H1 (cell line): ENCODE measurements at regions not wholly inside any gene's neighbourhood (a gene's known extent, or its start where the extent isn't known, plus 50 kb on each side); places are given as distances from the start of the nearest gene placed in this dataset.

Experiments used
- CTCF ChIA-PET: fragments of 300-600 bp; sonication (Branson Sonifier 250); formaldehyde crosslinking; loops from one replicate; lab custom pipeline; 2021; ENCODE audit not compliant: partially characterized antibody; lab: Charles Lee
- POLR2A ChIA-PET: fragments of 300-600 bp; sonication (Branson Sonifier 250); formaldehyde crosslinking; loops from one replicate; lab custom pipeline; 2021; ENCODE audit warnings: inconsistent platforms; ENCODE audit not compliant: partially characterized antibody; lab: Charles Lee
- DNase-seq, 2 experiments: peaks; one replicate each; pipeline versions ENCODE4 v3.0.0 to v3.0.0-alpha.2; 2010 to 2022; ENCODE audit warnings: low spot score in 2 of 2, low read depth in 1 of 2, mixed read lengths in 1 of 2
- FAIRE-seq: peaks from 2 replicates; lab custom pipeline; 2011; peaks lifted over from hg19 to GRCh38; lab: Jason Lieb, UNC
- H2AFZ ChIP-seq: 2 replicates; pipeline ENCODE4 v1.8.1; 2012; ENCODE audit warnings: low read length, inconsistent platforms
- H2AK5ac ChIP-seq: 2 replicates; pipeline ENCODE4 v1.6.1; 2013; ENCODE audit warnings: low read depth, low read length
- H2BK120ac ChIP-seq: replicated peaks from 2 replicates; pipeline ENCODE3; 2013; ENCODE audit warnings: low read depth, low read length, inconsistent platforms
- H2BK12ac ChIP-seq: 2 replicates; pipeline ENCODE4 v1.6.1; 2013; ENCODE audit warnings: low read depth, low read length
- H2BK15ac ChIP-seq: 2 replicates; pipeline ENCODE4 v1.6.1; 2013; ENCODE audit warnings: low read length
- H2BK20ac ChIP-seq: 2 replicates; pipeline ENCODE4 v1.6.1; 2013; ENCODE audit warnings: low read length
- H2BK5ac ChIP-seq: 2 replicates; pipeline ENCODE4 v1.6.1; 2013; ENCODE audit warnings: low read depth, low read length
- H3K14ac ChIP-seq: 2 replicates; pipeline ENCODE4 v1.6.1; 2013; ENCODE audit warnings: inconsistent platforms; ENCODE audit not compliant: insufficient read length
- H3K18ac ChIP-seq: 2 replicates; pipeline ENCODE4 v1.6.1; 2013; ENCODE audit warnings: low read length; ENCODE audit errors: extremely low read depth
- H3K23ac ChIP-seq: 2 replicates; pipeline ENCODE4 v1.6.1; 2013; ENCODE audit warnings: inconsistent platforms; ENCODE audit not compliant: insufficient read length
- H3K23me2 ChIP-seq: 2 replicates; pipeline ENCODE4 v1.6.1; 2013; ENCODE audit warnings: low read depth, low read length
- H3K27ac ChIP-seq: 2 replicates; pipeline ENCODE4 v1.6.1; 2011; ENCODE audit warnings: low read depth, low read length, inconsistent platforms
- H3K27me3 ChIP-seq, 4 experiments: replicated peaks in 1 of 4; 1 replicate in 1 of 4; 2 replicates in 3 of 4; pipeline versions ENCODE4 v1.6.1 to v1.8.1; 2011 to 2013; ENCODE audit warnings: low read length in 3 of 4, mild to moderate bottlenecking in 3 of 4, inconsistent platforms in 2 of 4, mixed read lengths in 2 of 4, moderate library complexity in 1 of 4; ENCODE audit not compliant: control insufficient read depth in 3 of 4, insufficient read depth in 3 of 4; ENCODE audit errors: extremely low read depth in 1 of 4
- H3K36me3 ChIP-seq, 4 experiments: 2 replicates each; pipeline versions ENCODE4 v1.6.1 to v1.8.1; 2011 to 2013; ENCODE audit warnings: mild to moderate bottlenecking in 4 of 4, low read length in 3 of 4, moderate library complexity in 2 of 4, control low read depth in 1 of 4, inconsistent platforms in 1 of 4; ENCODE audit not compliant: insufficient read depth in 4 of 4, control insufficient read depth in 2 of 4
- H3K4ac ChIP-seq: replicated peaks from 2 replicates; pipeline ENCODE3; 2013; ENCODE audit warnings: low read length, low read depth, mixed read lengths, inconsistent platforms; ENCODE audit not compliant: insufficient read length
- H3K4me1 ChIP-seq, 4 experiments: replicated peaks in 1 of 4; 1 replicate in 1 of 4; 2 replicates in 3 of 4; pipeline versions ENCODE4 v1.6.1 to v1.8.1; 2011 to 2013; ENCODE audit warnings: low read length in 3 of 4, inconsistent platforms in 2 of 4, mixed read lengths in 1 of 4; ENCODE audit not compliant: insufficient read depth in 4 of 4, control insufficient read depth in 3 of 4
- H3K4me2 ChIP-seq, 2 experiments: 2 replicates each; pipeline versions ENCODE4 v1.6.1 to v1.8.1; 2011 to 2013; ENCODE audit warnings: low read depth in 2 of 2, low read length in 2 of 2, control low read depth in 1 of 2, inconsistent platforms in 1 of 2, mild to moderate bottlenecking in 1 of 2; ENCODE audit not compliant: insufficient read depth in 1 of 2
- H3K4me3 ChIP-seq, 4 experiments: fragments of 200-600, 300-600 bp in 1 of 4; sonication (generic), shearing (Covaris generic), sonication (Bioruptor Twin) in 1 of 4; 2 replicates each; pipeline versions ENCODE4 v1.5.1 to v1.8.1; 2011 to 2016; ENCODE audit warnings: low read length in 4 of 4, low read depth in 3 of 4, control low read depth in 2 of 4, inconsistent platforms in 2 of 4, mild to moderate bottlenecking in 2 of 4, mixed read lengths in 1 of 4, moderate library complexity in 1 of 4; ENCODE audit not compliant: insufficient read depth in 2 of 4; ENCODE audit errors: extremely low read depth in 1 of 4
- H3K56ac ChIP-seq: replicated peaks from 2 replicates; pipeline ENCODE3; 2013; ENCODE audit warnings: low read depth, mild to moderate bottlenecking, mixed read lengths, low read length, inconsistent platforms; ENCODE audit not compliant: insufficient read length
- H3K79me1 ChIP-seq: 2 replicates; pipeline ENCODE4 v1.6.1; 2013; ENCODE audit warnings: low read depth, low read length, control low read depth
- H3K79me2 ChIP-seq, 2 experiments: 2 replicates each; pipeline versions ENCODE4 v1.6.1 to v1.8.1; 2012 to 2013; ENCODE audit warnings: low read length in 2 of 2, mild to moderate bottlenecking in 2 of 2, inconsistent platforms in 1 of 2; ENCODE audit not compliant: insufficient read depth in 2 of 2, control insufficient read depth in 1 of 2
- H3K9ac ChIP-seq, 4 experiments: replicated peaks in 1 of 4; 1 replicate in 1 of 4; 2 replicates in 3 of 4; pipeline versions ENCODE4 v1.6.1 to v1.8.1; 2011 to 2013; ENCODE audit warnings: low read depth in 3 of 4, low read length in 3 of 4, control low read depth in 2 of 4, mild to moderate bottlenecking in 2 of 4, moderate library complexity in 2 of 4, inconsistent platforms in 1 of 4; ENCODE audit errors: extremely low read depth in 1 of 4
- H3K9me3 ChIP-seq, 2 experiments: 2 replicates each; pipeline versions ENCODE4 v1.6.1 to v1.8.1; 2012 to 2013; ENCODE audit warnings: mild to moderate bottlenecking in 2 of 2, moderate library complexity in 2 of 2, control low read depth in 1 of 2, inconsistent platforms in 1 of 2, low read depth in 1 of 2, low read length in 1 of 2, mixed read lengths in 1 of 2; ENCODE audit not compliant: insufficient read depth in 2 of 2
- H4K20me1 ChIP-seq, 2 experiments: replicated peaks in 1 of 2; 2 replicates each; pipeline versions ENCODE3 to v1.8.1; 2011 to 2013; ENCODE audit warnings: inconsistent platforms in 2 of 2, low read length in 2 of 2, mild to moderate bottlenecking in 1 of 2; ENCODE audit not compliant: insufficient read depth in 2 of 2, control insufficient read depth in 1 of 2
- H4K5ac ChIP-seq: 2 replicates; pipeline ENCODE4 v1.6.1; 2013; ENCODE audit warnings: low read length, low read depth, mixed read lengths, inconsistent platforms; ENCODE audit not compliant: insufficient read length
- H4K8ac ChIP-seq: 2 replicates; pipeline ENCODE4 v1.8.0; 2013; ENCODE audit warnings: mild to moderate bottlenecking, moderate library complexity, low read length, inconsistent platforms; ENCODE audit not compliant: insufficient read depth; ENCODE audit errors: extremely low read depth
- H4K91ac ChIP-seq: replicated peaks from 2 replicates; pipeline ENCODE3; 2013; ENCODE audit warnings: low read length, mixed read lengths, inconsistent platforms; ENCODE audit not compliant: insufficient read length
- CBX8 ChIP-seq: fragments of 300-800, 300-1000 bp; sonication (generic); IDR thresholded peaks from 2 replicates; pipeline ENCODE4 v1.7.1; 2016; ENCODE audit warnings: low read depth, low read length, borderline replicate concordance

GRCh38 chr20:20839771-20840170 is 127.3 kb upstream of the RALGAPA2 start:
- no peak overlapping the region for H3K27ac ChIP-seq
- H3K14ac ChIP-seq, result no peak overlapping the region
- H2BK15ac ChIP-seq, result no peak overlapping the region
- FAIRE-seq, result no peak
- TF ChIP-seq CBX8, result no peak
- H3K27me3 ChIP-seq, result no peaks in the 10 kb centered on the region; a peak in 1 of 7 replicates
- no peak overlapping the region for H3K18ac ChIP-seq
- no peak overlapping the region for H2BK20ac ChIP-seq
- no peak overlapping the region for H4K91ac ChIP-seq
- no peaks in the 10 kb centered on the region for H3K79me1 ChIP-seq
- H4K20me1 ChIP-seq, result peaks cover 0 to 1% of the 10 kb centered on the region in 2 experiments
- H3K79me2 ChIP-seq, result no peaks in the 10 kb centered on the region
- H3K4me3 ChIP-seq, result no peak overlapping the region
- POLR2A ChIA-PET, result no interaction called here
- no peak overlapping the region for H2BK120ac ChIP-seq
- no peak overlapping the region for H2BK5ac ChIP-seq
- no peak overlapping the region for H4K5ac ChIP-seq
- H3K23ac ChIP-seq, result no peak overlapping the region
- no peak overlapping the region for H3K9ac ChIP-seq
- H3K4me1 ChIP-seq, result no peaks in the 10 kb centered on the region
- H3K23me2 ChIP-seq, result no peaks in the 10 kb centered on the region
- no peak overlapping the region for H3K56ac ChIP-seq
- no peak overlapping the region for H3K4me2 ChIP-seq
- no peak overlapping the region for H2BK12ac ChIP-seq
- no peak overlapping the region for H3K4ac ChIP-seq
- DNase-seq, result no peak
- no peaks in the 10 kb centered on the region for H3K36me3 ChIP-seq
- no peak overlapping the region for H4K8ac ChIP-seq
- CTCF ChIA-PET, result interaction anchor here (0.7 to 10.4 kb wide), 8 partner anchors 16 to 665 kb away, joined by 3 to 128 read pairs (median 3); no protein-coding TSS in a partner anchor
- no peak overlapping the region for H2AK5ac ChIP-seq
- H2AFZ ChIP-seq, result no peak overlapping the region
- no peaks in the 10 kb centered on the region for H3K9me3 ChIP-seq
